Stimulated activated CD8-positive, alpha-beta memory T cell treated with anti-CD3 and anti-CD28 coated beads, Interleukin-7, amount 100 ng/mL, for 24 hours (primary cell): ENCODE measurements at regions not wholly inside any gene's neighbourhood (a gene's known extent, or its start where the extent isn't known, plus 50 kb on each side); places are given as distances from the start of the nearest gene placed in this dataset.

Experiments used
- DNase-seq: peaks from one replicate; pipeline ENCODE4 v3.0.0-alpha.2; 2020; ENCODE audit warnings: low read depth

DNA sequence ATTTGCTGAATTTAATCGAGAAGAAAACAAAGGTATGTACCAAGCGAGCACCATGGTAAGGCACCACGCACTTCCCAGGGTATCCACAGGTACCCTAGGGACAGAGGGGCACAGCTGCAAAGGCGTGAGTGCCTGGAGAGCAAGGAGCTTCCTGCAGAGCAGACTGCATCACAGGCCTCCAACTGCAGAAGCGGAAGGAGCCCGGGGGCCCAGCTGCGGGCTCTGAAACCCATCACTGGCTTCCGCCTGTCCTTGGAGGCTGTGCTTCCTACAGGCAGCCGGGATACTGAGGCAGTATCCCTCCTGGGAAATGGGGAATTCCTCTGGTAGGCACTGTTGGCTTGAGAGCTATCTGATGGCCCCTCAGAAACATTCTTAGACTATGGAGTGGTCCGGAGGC is 217.4 kb upstream of the GMDS start:
- DNase-seq = no peak

GRCh38 chr6:2460216-2460745 is 214.9 kb upstream of the GMDS start:
- no peak for DNase-seq

GRCh38 chr6:2454180-2454579 is 208.8 kb upstream of the GMDS start:
- DNase-seq = no peak

DNA sequence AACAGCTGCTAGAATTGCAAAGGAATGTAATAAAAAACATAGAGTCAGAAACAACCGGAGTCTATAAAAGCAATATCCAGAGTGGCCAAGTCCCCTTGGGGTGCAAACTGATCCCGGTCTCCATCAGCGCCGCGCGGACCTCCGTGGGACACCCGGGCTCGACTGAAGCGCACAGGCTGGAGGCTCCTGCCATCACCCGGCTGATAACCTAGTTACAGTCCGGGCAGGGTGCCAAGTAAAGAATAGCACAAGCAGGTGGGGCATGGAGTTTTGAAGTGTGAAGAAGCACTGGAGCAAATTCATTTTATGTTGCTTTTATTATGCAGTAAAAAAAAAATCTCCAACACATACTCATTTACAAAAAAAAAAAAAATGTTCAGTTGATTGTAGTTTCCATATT is 205.1 kb upstream of the GMDS start:
- no peak for DNase-seq

GRCh38 chr6:2449572-2449940 is 204.2 kb upstream of the GMDS start:
- no peak for DNase-seq

DNA sequence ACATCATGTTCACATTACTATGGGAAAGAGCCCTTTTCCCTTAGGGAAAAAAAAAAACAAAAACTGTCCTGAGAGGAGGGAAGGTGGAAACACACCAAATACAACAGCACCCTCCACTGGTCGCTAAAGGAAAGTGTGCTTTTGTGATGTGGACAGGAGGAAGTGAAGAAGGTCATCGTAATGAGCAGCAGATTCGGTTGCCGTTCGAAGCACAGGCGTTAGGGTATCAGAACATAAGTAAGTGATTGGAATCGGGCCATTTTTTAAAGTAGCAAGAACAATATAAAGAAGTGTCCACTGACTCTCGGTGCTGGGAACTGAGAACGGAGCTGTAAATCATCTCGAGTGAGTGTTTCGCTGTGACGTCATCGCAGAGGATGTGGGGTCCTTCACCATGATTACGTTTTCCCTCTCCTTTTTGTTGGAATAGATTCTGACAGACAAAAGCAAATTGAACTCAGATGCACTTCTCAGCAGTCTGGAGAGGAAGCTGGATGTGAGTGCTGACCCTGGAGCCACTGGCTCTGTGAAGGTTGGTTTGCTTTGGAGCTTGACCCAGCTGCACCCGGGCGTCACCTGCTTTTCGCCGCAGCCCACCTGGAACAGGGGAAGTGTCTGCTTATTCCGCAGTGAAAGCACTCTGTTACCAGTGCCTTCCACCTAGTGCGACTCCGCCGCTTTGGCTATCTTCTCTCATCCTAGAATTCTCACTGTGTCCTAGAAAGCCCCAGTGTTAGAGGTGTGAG is 203.6 kb upstream of the GMDS start:
- DNase-seq = no peak

GRCh38 chr6:2447931-2448330 is 202.5 kb upstream of the GMDS start:
- DNase-seq = no peak

DNA sequence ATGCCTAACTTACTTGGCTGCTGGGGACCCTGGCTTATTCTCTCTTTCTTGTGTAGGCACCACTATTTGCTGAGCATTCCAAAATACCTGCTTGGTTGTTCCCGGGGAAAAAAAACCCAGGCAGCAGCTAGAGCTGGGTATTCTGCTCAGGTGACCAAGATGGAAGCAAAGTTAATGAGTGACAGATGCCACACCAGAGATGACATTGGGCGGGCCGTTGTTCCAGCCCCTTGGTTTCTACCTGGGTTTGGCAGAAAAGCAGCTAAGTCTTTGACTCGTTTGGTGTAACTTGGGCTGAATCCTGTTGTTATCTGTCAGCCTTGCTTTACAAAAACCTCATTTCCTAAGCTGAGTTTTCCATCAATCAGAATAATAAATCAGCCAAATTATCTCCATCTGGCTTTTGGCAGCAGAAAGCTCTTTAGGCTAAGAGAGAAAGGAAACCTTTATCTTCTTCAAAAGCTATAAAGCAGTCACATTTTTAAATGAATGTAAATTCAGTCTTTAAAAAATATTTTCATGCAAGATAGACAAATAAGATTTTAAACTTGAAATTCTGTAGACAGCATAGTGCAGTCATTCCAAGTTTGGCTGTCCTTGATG is 202.0 kb upstream of the GMDS start:
- DNase-seq = no peak

- DNase-seq = no peak
Measured at GRCh38 chr6:2441601-2442475, 196.4 kb upstream of the GMDS start.

- DNase-seq = no peak
Measured at GRCh38 chr6:2440516-2440915, 195.1 kb upstream of the GMDS start.

- no peak for DNase-seq
Measured at GRCh38 chr6:2439632-2440031, 194.2 kb upstream of the GMDS start.

DNA sequence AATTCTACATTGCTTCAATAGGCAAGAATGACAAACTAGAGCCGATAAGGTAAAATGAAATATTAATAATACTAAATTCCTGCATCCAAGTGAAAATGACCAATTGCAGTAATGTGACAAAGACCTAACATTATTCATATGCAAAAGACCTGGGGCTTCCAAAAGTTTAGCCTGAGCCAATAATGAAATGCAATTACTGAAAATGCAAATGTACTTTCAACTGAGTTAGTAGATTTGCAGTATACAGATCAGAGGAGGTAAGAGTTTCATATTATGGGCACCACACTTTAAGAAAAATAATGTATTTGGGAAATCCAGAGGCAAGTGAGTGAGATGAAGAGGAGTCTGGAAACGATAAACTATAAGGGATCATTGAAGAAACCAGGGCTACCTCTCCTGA is 193.7 kb upstream of the GMDS start:
- DNase-seq = no peak

DNA sequence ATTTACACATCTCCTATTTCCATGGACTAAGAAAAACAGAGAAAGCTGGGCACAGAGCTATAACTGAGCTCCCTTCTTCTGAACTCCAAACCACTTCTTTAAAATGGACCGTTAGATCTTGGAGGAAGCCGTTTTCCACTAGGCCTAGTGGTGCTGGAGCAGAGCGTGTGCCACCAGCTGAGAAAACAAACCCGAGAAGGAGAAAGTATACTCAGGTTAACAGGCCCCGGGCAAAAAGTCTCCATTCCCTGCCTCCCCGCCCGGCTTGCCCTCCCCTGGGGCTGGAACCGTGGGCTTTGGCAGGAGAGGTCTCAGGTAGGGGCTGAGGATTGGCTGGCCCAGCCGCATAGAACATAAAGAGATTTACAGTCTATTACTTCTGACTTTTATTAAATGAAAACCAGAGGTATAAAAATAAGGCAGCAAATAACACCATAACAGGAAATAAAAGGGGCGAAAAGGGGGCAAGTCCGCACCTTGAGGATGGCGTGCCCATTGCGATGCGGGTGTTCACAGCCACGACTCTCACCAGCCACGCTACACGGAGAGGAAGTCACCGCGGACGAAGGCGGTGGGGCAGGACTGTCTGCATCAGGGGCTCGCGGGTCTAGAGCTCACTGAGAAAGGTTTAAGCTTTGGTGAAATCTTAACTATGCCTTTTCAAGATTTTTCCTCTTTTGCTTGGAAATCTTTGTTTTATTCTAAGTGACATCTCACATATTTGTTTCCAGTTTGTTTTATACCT is 191.2 kb upstream of the GMDS start:
- DNase-seq = no peak

GRCh38 chr6:2435323-2435722 is 189.9 kb upstream of the GMDS start:
- no peak for DNase-seq

- no peak for DNase-seq
Measured at GRCh38 chr6:2434912-2435311, 189.5 kb upstream of the GMDS start.

GRCh38 chr6:2434116-2434515 is 188.7 kb upstream of the GMDS start:
- DNase-seq = no peak

GRCh38 chr6:2433711-2434110 is 188.3 kb upstream of the GMDS start:
- no peak for DNase-seq

- DNase-seq = no peak
Measured at GRCh38 chr6:2433266-2433665, 187.9 kb upstream of the GMDS start.

DNA sequence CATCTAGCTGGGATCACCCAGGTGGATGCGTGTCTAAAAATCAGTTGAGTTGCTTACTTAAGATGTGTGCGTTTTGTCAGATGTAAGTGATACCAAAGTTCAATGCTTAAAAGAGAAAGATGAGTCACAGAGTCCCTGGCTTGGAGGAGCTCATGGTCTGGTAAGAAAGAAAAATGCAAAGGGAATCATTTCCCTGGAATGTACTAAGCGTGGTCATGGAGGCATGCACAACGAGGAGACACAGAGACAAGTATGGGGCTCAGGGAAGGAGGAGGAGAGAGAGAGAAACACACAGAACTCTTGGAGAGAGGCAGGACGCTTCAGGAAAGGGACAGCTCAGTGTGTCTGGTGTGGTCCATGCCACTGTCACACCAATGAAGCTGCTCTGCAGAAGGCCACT is 186.9 kb upstream of the GMDS start:
- no peak for DNase-seq

GRCh38 chr6:2430612-2431011 is 185.2 kb upstream of the GMDS start:
- no peak for DNase-seq

- no peak for DNase-seq
Measured at GRCh38 chr6:2429460-2429859, 184.1 kb upstream of the GMDS start.

GRCh38 chr6:2429032-2429431 is 183.6 kb upstream of the GMDS start:
- no peak for DNase-seq
